HG02798 (cell line): ENCODE measurements at regions not wholly inside any gene's neighbourhood (a gene's known extent, or its start where the extent isn't known, plus 50 kb on each side); places are given as distances from the start of the nearest gene placed in this dataset.
"Not testable (repeated sequence)": the region's sequence is repeated elsewhere in the genome, so short reads cannot be mapped to it uniquely, and the experiment has no call there.

Source experiments
- ATAC-seq: cut with Tn5 transposase; IDR thresholded peaks from one replicate; pipeline ENCODE4 v1.9.1; 2021; ENCODE audit warnings: mild to moderate bottlenecking; ENCODE audit not compliant: unreplicated experiment, poor library complexity

DNA sequence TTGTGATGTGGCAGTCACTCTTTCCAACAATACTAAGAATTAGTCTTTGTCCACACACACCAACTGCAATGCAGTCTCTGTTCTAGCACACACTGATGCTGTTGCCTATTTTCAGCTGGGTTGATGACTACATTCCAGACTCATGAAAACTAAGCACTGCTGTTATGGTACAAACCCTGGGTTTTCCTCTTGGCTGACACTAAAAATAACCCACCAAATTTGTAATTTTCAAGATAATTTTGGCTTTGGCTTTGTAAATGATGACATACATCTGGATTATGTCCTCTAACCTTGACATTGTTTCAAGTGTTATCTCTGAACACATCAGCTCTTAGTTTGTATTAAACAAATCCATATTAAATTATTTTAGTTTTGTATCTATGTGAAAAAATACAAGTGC lies 444.8 kb downstream of the PTPRC start:
- ATAC-seq: no peak

DNA sequence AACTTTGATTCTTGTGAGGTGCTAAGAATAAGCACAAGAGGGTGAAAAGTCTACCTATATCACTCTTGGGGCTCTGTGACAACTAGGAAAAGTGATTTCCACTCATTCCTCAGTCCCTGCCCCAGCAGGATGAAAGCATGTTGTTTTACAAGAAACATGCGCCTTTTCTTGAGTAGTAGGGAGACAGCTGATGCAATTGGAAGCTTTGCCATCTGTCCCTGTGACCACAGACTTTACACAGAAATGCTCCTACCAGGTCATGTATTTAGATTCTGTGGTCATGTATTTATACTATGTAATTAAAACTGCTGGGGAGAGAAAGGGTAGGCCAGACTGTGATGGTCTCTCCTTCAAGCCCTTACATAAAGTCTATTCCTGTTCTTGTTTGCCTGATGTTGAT lies 445.5 kb downstream of the PTPRC start:
- no peak for ATAC-seq

DNA sequence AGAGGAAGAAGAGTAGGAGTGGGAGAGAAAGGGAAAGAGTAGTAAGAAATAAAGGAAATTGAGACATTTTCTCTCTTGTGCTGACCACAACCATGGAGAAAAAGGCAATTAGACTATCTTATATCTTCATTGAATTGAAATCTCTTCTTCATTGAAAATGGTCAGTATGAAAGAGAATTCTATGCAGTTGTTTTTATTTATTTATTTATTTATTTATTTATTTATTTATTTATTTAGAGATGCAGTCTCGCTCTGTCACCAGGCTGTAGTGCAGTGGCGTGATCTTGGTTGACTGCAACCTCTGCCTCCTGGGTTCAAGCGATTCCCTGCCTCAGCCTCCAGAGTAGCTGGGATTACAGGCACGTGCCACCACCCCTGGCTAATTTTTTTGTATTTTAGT lies 447.1 kb downstream of the PTPRC start:
- no peak for ATAC-seq

DNA sequence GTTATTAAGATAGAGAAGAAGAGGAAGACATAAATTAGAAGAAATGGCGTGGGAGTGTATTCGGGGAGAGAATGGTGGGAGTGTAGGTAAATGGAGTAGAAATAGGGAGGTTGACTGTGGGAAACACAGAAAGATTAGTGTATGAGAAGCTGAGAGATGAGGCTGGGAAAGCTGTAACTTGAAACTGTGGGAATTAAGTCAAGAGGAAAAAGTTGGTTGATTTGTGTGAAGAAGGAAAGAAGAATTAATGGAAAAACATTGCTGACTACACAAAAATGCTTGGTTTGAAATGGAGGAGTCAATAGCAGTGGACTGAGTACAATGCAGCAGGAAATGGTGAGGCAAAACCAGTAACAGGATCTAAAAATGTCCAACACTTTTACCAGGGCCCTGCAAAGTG lies 448.3 kb downstream of the PTPRC start:
- ATAC-seq: no peak

DNA sequence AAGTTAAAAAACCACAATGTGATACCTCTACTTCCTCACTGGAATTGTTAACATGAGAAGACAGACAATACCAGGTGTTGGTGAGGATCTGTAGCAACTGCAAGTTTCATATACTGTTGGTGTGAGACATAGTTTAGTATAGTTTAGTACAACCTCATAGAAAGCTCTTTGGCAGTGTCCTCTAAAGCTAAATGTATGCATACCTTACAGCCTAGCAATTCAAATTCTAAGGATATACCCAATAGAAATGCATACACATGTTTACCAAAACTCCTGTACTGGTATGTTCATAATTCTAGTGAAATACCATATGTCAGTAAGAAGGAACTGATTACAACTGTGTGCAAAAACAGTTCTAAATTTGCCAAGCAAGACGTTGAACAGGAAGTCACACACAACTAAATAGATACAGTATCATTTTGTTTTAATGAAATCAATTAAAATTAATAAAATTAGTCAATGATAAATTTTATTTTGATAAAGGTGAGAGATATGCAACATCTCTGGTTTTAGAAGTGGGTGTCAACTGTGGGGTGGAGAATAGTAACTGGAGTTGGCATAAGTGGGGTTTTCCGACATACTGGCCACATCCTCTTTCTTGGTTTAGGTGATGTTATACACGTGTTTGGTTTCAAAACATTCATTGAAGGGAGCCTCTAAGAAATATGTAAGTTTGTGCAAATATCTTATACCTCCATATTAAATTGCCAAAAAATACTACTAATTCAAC lies 450.7 kb downstream of the PTPRC start:
- peak; percentile 92 for ATAC-seq

DNA sequence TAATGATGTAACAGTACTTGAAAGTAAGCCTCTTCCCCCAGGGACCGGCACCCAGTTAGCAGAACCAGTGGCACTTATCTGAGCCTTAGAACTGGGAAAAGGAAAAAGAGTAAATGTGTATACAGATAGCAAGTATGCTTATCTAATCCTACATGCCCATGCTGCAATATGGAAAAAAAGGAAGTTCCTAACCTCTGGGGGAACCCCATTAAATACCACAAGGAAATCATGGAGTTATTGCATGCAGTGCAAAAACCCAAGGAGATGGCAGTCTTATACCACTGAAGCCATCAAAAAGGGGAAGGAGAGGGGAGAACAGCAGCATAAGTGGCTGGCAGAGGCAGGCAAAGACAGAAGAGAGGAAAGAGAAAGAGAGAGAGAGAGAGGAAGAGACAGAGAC lies 456.8 kb downstream of the PTPRC start:
- ATAC-seq: not testable (repeated sequence)

DNA sequence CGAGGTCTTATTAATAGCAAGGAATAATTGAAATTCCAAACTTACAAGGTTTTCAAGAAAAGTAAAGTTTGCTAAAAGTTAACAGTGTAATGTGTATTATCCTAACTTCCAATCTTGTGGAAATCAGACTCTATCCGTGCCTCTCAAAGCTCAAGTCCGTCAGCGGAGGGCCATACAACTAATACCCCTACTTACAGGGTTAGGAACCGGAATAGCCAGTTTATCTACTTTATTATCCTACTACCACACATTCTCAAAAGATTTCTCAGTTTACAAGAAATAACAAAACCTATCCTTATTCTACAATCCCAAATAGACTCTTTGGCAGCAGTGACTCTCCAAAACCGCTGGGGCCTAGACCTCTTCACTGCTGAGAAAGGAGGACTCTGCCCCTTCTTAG lies 457.8 kb downstream of the PTPRC start:
- ATAC-seq: no peak

DNA sequence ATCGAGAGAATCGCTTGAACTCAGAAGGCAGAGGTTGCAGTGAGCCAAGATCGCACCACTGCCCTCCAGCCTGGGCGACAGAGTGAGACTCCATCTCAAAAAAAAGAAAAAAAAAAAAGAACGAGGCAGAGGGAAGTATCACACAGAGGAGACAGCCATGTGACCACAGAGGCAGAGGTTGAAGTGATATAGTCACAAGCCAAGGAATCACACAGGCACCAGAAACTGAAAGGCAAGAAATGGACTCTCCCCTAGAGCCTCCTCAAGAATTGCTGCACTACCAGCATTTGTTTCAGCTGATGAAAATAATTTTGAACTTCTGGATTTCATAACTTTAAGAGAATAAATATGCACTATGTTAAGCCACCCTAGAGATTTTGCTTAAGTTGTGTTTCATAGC lies 459.6 kb downstream of the PTPRC start:
- ATAC-seq: peak; percentile 57

DNA sequence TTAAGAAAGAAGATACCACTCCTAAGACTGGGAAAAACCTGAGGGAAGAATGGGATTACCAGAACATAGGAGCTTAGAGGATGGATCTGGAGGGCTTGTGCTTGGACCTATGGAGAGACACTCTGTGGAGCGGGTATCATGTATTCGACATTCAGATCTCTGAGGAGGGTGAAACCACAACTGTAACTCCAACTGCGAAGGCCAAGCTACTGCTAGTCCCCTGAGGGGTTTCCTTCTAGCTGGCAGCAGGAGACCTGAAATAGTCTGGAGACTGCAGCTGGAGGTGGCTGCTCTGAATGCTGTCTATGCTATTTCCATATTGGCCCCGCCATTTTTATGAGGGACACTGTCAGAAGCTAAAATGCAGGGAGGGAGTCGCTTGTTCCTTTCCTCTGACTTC lies 462.3 kb downstream of the PTPRC start:
- ATAC-seq: no peak

DNA sequence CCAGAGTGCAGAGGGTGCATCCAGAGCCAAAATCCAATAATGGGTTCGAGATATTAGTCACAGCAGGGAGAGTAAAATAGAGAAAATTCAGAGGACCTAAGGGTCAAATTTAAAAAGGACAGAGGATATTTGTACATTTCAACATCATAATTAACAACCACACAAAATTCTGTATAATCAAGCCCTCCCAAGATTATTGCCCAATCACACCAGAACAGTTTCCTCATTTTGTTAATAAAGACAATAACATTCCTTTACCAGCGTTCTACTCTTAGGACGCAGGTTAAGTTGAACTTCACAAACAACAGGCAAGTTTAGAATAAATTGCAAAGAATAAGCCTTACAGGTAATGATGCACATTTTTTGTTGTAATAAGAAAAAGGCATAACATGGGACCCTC lies 462.8 kb downstream of the PTPRC start:
- no peak for ATAC-seq

DNA sequence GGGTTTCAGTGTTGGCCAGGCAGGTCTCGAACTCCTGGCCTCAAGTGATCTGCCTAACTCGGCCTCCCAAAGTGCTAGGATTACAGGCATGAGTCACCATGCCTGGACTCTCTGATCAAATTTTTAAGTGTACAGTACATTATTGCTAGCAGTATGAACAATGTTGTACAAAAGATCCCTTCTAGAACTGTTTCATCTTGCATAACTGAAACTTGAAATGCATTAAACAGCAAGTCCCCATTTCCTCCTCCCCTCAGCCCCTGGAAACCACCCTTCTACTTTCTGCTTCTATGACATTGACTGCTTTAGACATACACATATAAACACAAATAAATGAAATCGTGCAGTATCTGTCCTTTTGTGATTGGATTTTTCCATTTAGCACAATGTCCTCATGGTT lies 463.4 kb downstream of the PTPRC start:
- peak; percentile 77 for ATAC-seq

DNA sequence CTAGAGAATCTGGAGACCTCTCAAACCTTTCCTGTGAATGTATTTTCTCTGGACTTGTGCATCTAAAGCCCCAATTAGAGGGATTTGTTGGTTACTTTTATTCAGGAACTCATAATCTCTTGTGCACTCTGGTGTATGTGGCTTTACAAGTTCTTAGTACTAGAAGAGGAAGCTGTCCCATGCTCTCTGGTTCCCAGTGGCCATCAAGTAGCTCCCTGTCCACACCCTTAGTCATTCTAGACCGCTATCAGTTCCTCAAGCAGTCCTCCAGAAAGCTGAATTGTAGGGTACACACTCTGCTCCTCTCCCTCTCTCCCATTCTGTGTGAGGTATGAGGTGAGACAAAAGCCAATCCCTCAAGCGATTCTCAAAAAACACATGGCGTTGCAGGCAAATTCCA lies 470.3 kb downstream of the PTPRC start:
- ATAC-seq: no peak

DNA sequence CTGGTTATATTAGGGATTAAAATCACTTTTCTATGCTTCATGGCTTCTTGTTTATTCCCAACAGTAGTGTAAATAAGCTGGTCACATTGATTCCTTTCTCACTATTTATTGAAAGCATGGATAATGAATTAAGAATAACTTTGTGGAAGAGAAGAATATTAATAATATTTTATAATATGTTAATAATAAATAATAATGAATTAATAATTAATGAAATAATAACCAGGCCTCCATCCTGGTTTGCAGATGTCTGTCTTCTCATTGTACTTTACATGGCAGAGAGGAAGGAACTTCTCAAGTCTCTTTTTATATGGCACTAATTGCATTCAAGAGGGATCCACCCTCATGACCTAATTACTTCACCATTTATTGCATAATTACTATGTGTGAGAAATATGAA lies 473.5 kb downstream of the PTPRC start:
- ATAC-seq: no peak

DNA sequence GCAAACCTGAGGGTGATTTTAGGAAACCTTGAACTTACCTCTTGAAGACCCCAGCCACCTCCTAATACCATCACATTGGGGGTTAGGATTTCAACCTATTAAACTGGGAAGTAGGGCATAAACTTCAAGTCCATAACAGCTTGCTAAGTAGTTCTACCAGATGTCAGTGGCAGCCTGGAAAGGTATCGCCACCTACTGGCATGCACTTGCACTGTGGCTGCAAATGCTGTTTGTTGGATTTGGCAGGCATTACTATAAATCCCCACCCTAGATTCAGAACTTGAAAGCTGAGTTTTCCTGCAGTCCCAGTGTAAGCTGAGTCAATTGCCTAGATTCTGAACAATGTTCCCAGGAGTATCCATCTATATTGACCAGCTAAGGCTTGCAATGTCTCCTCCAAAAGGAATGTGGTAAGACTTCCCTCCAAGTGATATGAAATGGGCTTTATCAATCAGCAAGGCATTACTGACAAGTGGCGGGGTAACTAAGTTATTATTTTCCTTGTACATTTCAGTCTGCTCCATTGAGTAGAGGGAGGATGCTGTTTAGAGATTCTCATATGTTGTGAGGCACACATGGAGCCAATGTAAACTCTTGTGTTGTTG lies 474.5 kb downstream of the PTPRC start:
- ATAC-seq: peak; percentile 76

DNA sequence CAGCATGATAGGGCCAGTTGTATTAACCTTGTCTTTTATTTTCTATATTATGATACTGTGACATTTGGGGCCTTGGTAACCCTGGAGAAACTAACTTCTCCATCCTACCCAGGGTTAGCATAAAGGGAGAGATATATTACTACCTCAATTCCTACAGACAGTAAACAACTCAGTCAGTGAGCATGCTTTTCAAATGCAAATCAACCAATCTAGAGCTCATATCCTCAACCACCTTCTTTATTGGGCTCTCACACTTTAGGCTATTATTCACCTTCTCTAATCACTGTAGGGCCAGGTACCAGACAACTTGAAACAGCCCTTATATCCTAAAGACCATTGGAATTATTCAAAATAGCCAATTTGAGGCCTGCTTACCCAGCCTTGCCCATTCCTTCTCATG lies 477.6 kb downstream of the PTPRC start:
- no peak for ATAC-seq

DNA sequence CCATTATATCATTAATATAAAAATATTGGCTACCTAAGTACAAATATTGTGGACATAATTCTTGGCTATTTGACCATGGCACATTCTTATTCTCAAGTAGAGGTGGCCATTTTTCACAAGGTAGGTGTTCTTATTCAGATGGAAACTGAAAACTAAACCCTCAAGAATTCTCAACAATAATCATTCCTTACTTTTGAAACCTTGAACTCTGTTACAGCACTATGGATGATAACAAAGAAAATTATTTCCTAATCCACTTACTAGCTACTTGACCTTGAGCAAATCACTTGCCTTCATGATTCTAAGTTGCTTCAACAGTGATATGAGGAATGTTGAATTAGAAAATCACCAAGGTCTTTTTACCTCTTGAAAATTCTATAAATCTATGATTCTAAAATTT lies 482.2 kb downstream of the PTPRC start:
- ATAC-seq: no peak

DNA sequence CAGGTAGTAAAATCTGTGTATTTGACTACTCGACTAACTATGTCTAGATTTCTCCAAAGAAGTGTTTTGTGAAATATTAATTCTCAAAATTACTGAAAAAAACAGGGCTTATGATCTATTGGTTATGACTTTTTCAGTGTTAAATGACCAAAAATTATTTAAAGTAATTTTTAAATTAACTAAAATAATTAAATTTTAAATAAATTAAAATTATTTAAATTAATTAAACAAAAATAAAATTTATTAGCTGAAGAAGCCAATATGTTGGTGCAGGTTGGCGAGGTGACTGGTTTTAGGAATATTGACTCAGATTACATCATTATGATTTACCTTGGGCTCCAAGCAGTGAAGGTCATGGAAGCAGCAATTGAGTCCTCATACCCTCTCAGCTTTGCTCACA lies 483.2 kb downstream of the PTPRC start:
- no peak for ATAC-seq

DNA sequence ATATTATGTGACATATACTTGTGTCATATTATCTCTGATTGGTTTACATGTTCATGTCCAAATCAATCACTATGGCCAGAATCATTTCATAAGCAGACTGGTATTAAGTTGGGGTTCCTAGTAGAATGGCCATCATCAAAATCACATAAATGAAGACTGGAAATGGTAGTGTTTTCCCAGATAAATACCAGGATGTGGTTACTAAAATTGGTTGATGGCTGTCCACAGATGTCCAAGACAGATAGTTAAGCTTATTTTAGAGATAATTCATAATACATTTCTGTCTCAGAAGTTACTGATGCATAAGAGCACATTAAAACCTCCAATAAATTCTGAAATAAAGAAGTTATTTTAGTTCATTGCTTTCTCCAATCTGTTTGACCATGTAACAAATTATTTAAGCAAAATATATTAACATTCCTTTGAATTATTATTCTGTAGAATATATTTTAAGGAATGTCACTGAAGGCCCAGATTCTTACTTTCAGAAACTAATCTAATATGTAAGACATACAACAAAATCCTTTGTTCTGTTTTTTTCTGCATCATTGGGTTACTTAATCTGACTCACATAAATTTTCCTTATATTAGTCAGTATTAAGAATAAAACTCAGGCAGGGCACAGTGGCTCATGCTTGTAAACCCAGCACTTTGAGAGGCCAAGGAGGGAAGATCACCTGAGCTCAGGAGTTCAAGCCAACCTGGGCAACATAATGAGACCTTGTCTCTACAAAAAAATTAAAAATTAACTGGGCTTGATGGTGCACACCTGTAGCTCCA lies 483.9 kb downstream of the PTPRC start:
- ATAC-seq: no peak

DNA sequence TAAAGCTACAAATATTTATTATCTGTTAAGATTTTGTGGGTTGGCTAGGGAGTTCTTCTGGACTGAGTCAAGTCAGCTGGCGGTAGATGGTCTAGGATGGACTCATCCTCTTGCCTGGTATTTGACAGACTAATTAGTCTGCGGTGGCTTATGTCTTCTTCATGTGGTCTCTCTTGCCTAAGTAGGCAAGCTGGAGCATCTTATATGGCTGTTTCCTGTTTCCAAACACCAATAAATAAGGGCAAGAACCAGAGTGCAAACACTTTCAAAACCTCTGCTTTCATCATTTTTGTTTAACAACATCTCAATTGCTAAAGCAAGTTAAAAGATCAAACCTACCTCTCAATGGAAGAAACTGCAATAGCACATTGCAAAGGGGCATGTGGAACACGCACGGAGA lies 484.8 kb downstream of the PTPRC start:
- no peak for ATAC-seq

DNA sequence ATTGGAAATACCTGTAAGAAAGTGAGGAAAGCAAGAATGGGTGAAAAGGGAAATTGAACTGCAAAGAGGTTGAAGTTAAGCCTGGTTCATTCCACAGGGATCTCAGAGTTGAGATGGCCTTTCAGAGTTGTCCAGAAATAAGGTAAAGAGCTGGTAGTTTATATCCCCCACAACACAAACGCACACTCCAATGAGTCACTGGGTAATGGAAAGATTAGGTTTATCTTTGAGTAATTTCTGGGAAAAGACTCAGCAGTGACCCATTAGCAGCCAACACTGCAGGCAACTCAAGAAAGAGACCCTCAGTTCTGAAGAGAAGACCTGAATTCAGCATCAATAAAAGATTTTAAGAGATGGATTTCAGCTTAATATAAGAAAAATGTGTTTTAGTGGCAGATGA lies 485.5 kb downstream of the PTPRC start:
- no peak for ATAC-seq

DNA sequence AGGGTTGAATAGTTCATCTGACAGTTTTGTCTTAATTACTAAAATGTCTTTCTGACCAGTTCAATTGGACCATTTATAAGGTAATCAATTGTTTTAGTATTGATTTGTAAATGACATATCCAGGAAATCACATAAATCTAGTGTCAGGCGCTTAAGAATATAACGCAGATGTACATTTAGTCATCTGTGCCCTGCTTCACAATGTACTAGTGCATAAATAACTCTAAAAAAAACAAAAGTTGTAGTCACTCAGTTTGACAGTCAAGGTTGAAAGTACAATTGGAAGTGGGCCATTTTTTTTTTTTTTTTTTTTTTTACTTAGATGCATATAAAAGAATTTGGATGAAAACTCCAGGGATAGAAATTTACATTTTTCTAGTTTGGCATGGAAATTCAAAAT lies 490.4 kb downstream of the PTPRC start:
- ATAC-seq: no peak

DNA sequence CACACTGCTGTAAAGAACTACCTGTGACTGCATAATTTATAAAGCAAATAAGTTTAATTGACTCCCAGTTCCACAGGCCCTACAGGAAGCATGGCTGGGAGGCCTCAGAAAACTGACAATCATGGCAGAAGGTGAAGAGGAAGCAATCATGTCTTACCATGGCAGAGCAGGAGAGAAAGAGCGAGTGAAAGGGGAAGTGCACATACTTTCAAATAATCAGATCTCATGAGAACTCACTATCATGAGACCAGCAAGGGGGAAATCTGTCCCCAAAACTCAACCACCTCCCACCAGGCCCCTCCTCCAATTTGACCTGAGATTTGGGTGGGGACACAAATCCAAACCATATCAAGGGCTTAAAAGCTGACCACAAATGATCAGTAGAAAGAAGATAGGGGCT lies 493.2 kb downstream of the PTPRC start:
- no peak for ATAC-seq
